ENCODE measurements at regions not wholly inside any gene's neighbourhood (a gene's known extent, or its start where the extent isn't known, plus 50 kb on each side); places are given as distances from the start of the nearest gene placed in this dataset.
"Not testable (repeated sequence)": the region's sequence is repeated elsewhere in the genome, so short reads cannot be mapped to it uniquely, and the experiment has no call there.

DNA sequence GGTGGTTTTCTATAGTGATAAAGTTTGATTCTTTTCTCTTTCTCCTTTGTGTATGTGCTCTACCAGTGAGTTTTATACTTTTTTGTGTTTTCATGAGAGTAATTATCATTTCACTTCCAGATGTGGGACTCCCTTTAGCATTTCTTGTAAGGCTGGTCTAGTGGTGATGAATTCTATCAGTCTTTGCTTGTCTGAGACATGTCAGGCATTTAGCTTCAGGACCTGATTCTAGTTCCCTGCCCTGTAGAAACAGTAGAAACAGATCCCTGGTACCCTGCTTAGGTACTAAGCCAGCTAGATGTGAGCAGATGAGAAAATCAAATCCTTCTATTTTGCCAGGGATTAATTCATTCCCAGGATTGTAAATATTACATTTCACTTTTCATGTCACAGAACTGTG lies 203.7 kb downstream of the ALG10 start:
- not testable (repeated sequence) for TF ChIP-seq CEBPB (IDR thresholded peaks at IDR 0.05; ENCODE audit: borderline replicate concordance, low read depth, low read length); GABPA (IDR thresholded peaks at IDR 0.05; ENCODE audit: low read depth, low read length); GABPA (CRISPR knock-in tag; IDR thresholded peaks at IDR 0.05; ENCODE audit: low read depth); GLI4 (CRISPR knock-in tag; IDR thresholded peaks at IDR 0.05; ENCODE audit: borderline replicate concordance); EZH2 (conservative IDR thresholded peaks at IDR 0.05; ENCODE audit: low read depth, low read length); ZMYM3 (CRISPR knock-in tag; IDR thresholded peaks at IDR 0.05); NR2C2 (CRISPR knock-in tag; IDR thresholded peaks at IDR 0.05; ENCODE audit: borderline replicate concordance); SRSF9 (IDR thresholded peaks at IDR 0.05; ENCODE audit: borderline replicate concordance, insufficient read depth, low read depth, low read length, poor library complexity, severe bottlenecking); TBP (CRISPR knock-in tag; IDR thresholded peaks at IDR 0.05); NFIB (CRISPR knock-in tag; IDR thresholded peaks at IDR 0.05; ENCODE audit: borderline replicate concordance); NFATC3 (CRISPR knock-in tag; IDR thresholded peaks at IDR 0.05); STAG1 (CRISPR knock-in tag; IDR thresholded peaks at IDR 0.05); HNRNPUL1 (IDR thresholded peaks at IDR 0.05; ENCODE audit: low read depth, low read length)
- TF ChIP-seq, protein P1, sequence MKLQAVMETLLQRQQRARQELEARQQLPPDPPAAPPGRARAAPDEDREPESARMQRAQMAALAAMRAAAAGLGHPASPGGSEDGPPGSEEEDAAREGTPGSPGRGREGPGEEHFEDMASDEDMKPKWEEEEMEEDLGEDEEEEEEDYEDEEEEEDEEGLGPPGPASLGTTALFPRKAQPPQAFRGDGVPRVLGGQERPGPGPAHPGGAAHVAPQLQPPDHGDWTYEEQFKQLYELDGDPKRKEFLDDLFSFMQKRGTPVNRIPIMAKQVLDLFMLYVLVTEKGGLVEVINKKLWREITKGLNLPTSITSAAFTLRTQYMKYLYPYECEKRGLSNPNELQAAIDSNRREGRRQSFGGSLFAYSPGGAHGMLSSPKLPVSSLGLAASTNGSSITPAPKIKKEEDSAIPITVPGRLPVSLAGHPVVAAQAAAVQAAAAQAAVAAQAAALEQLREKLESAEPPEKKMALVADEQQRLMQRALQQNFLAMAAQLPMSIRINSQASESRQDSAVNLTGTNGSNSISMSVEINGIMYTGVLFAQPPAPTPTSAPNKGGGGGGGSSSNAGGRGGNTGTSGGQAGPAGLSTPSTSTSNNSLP (IDR thresholded peaks at IDR 0.05; ENCODE audit: low read depth, low read length): not testable (repeated sequence)

Measured in HepG2 (cell line).